NCI-H526 treated with DMSO at 0.1 percent for 48 hours (cell line): ENCODE measurements at regions not wholly inside any gene's neighbourhood (a gene's known extent, or its start where the extent isn't known, plus 50 kb on each side); places are given as distances from the start of the nearest gene placed in this dataset.
A peak's percentile ranks its signal among the peaks of the same experiment; 100 is the strongest.

Source experiments
- DNase-seq: peaks from one replicate; lab custom pipeline; 2025; lab: John Stamatoyannopoulos, UW

DNA sequence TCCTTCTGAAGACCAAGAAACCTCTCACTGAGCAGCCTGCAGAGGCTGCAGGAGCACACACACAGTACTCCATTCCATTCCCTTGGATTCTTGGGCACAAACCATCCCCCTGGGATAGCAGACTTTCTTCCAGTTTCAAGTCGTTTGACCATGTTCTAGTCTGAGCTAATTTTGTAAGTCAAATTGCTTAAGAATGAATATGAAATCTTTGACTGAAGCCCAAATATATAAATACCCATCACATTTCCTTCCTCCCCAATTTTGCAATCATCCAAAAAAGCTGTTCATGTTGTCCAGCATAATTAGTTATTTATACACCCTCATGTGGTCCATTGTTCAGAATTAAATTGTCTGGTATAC lies 231.2 kb upstream of the TPRG1 start:
- no peak for DNase-seq

DNA sequence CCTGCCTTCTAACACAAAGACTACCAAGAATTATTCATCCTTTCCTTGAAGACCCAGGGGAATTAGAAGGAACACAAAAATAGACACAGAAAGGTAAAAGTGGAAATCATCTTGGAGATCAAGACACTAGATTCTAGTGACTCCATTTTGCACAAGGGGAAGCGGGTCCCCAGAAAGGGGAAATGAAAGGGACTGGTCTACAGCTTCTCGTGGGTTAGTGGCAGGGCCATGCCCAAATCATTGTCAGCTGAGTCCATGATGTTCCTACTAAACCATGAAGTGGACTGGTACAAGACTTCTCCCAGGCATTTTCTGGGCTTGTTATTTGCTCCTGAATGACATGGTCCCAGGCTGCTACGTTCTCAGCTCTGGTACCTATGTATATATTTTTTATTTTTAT lies 230.7 kb upstream of the TPRG1 start:
- no peak for DNase-seq

DNA sequence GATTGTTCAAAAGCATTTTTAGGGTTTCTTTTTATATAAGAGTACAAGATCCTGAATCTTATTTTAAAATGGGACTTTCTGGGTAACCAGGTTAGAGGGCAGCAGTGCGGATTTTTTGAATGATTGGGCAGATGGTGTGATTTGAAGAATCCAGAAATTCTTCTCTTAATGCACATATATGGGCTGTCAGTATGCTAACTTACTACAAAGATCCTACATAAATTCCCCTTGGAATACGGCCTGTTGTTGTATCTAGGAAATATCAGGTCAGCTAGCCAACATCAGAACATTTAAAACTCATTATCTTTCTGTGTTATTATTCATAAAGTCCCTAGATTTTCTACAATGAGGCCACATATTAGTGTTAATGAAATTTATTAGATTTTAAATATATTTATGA lies 229.6 kb upstream of the TPRG1 start:
- DNase-seq: no peak

DNA sequence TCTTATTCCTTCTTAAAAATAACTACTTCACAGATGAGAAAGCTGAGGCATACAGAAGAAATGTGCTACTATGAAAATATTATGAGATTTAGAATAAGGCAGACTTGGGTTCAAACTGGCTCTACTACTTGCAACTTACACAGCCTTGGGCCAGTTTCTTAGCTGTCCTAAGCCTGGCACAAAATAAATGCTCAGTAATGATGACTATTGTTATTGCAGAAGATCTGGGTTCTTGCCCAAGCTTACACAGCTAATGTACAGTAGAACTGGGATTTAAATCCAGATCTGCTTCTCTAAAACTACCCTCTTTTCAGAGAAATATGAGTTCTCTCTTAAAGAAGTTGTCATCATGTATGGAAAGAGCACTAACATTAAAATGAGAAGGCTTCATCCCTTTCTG lies 228.2 kb upstream of the TPRG1 start:
- no peak for DNase-seq

DNA sequence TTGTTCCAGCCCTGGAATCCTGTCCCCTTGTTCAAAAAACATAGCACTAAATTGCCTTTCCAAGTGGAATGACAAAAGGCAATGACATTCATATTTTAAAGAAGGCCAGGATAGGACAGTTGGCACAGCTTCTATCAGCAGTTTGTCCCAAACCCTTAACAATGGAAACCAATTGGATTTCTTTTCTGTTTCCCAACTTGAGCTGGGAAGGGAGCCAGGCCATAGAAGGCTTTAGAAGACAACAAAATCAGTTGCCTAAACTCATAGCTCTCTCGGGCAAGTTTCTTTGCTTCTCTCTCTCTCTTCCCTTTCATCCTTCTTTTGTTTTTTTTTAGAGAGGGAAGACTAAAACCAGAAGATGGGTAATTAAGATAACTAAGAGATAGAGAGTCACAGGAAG lies 227.7 kb upstream of the TPRG1 start:
- DNase-seq: no peak

DNA sequence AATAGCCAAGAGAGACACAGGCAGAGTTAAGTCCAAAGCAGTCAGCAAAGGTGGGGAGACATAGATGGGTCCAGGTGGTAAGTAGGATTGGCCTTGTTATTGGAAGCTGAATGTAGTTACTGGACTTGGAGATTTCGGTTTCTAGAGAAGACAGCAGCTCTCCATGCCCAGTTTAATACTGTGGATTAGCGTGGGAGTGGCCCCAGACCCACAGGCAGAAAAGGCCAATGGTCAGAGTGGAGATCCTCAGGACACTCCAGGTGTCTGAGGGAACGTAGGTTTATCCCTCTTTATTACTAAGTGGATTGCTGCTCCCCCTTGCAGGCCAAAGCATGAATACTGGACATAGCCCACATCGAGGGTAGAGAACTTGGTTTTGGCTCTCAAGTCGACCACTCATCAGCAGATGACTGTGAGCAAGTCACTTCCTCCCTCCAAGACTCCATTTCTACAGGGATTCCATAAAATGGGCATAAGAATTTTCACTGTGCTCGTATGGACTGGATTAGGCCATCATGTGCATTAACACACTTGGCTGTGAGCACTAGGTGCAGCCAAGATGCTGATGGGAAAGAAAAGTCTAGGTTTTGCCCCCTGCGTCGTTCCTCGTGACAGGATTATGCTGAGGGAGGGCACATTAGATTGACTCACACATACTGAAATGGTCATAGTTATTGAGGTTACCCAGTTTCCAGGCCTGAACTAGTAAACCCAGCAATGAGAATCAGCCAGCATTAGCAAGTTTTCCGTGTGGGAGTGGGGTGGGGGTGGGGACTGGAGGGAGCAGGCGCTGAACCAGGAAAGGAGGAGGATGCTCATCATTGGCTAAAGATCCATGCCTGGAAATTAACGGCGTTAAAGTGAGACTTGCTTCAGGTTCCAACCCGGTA lies 225.2 kb upstream of the TPRG1 start:
- DNase-seq: no peak

DNA sequence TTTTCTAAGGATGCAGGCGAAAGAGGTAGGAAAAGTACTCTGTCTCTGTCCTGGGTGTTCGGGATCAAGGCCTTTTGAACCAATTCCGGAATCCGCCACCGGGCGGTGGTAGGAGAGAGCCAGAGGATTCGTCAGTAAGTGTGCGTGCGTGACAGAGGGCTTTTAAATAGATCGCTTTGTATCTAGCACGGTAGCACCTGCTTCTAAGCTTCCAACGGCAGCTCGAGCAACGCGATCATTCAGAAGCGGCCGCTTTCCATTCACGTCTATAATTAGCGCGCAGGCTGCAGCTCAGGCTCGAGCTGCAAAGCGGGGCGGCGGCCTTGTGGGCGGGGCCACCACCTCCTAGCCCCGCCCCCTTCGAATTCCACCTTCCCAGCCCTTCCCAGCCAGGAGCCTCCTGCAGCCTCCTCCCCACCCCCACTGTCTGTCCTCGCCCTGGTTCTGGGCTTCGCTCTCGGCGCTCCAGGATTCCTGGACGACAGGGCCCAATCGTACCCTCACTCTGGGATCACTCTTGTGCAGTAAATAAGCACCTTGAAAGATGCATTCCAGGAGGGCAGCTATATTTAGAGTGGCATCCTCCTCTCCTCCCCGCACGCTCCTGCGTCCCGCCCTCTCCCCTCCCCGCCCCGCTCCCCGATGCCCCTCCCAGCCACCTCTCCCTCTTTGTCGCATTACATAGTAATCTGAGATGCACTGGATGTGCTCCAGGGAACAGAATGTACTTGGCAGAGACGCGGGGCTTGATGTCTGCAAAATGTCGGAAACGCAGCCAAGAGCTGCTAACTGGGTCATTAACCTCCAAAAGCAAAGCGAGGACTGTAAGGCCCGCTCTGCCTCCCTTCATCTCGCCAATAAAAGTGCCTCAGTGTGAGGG lies 224.1 kb upstream of the TPRG1 start:
- peak; percentile 85 for DNase-seq

DNA sequence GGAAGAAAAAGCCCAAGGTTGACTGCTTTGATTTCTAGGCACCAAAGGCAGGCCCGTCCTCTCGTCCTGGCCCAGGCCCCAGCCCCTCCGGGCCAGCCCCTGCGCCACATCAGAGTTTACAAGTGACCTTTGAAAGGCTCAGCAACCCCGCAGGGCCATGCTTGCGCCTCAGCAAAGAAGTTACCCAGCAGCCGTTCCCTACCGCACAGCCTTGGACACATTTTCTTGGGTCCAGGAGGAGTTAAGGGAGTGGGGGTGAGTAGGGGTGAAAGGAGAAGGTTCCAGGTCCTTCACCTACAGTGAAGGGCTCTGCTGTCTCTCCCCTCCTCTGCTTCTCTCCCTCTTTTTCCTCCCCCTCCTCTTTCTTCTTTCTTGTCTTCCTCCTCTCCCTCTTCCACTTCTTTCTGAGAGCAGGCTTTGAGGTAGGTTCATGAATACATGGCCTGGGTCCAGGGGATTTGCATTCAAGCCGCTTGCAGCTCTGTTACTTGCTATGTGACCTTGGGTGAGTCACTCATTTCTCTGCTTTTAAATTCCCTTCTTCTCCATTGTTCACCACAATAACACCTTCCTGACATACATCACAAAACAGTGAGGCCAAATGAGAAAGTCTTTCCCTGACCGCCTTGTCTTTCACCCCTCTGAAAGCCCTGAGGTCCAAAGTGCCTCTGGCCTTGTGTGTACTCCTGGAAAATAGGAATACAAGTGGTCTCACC lies 223.3 kb upstream of the TPRG1 start:
- no peak for DNase-seq

DNA sequence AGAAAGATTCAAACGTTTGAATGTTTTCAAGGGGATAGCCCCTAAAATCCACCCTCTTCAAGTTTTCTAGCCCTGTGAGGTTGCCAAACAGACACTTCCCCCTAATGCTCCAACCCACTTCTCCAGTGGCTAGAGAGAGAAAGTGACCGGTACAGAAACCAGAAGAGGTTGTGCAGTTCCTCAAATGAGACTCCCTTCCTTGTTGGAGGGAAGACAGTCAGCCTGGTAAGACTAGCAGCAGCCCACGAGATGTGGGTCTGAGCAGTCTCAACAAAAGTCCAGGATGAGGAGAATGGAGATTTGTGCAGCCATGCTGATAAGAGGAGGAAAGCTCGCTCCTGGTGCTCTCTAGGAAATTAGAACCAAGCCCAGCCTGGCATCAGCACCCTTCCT lies 222.8 kb upstream of the TPRG1 start:
- DNase-seq: no peak

DNA sequence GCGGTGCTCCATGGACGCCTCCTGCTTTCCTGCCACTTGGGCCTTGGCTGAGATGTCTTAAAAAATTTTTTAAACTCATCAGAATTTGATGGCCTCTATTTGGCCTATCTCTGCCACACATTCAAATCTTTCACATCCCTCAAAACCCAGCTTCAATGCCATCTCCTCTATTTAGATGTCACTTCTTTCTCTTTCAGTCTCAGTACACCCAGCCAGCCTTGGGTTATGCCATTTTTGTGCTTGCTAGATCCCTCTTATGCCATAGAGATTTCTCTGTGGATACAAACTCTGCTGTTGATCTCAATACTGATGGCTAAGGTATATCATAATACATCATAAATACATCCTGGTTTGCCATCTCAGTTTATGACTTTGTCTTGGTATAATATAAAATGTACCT lies 222.3 kb upstream of the TPRG1 start:
- DNase-seq: no peak

DNA sequence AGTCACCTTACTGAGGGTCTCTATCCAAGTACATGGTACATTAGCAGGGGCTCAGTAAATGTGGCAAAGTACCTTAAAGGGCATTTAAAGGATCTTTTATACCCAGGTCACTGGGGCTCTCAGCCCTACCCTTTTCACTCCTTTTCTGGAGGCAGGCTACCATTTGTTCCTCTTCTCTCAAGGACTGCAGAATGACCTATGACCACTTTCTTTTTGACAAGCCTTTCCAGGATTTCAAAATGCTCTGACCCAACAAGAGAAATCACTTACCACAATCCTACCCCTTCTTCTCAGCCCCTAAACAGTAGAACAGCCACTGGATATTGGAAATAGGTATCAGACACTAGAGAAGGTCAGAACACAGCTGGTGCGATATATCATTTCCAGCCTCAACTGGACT lies 221.8 kb upstream of the TPRG1 start:
- no peak for DNase-seq

DNA sequence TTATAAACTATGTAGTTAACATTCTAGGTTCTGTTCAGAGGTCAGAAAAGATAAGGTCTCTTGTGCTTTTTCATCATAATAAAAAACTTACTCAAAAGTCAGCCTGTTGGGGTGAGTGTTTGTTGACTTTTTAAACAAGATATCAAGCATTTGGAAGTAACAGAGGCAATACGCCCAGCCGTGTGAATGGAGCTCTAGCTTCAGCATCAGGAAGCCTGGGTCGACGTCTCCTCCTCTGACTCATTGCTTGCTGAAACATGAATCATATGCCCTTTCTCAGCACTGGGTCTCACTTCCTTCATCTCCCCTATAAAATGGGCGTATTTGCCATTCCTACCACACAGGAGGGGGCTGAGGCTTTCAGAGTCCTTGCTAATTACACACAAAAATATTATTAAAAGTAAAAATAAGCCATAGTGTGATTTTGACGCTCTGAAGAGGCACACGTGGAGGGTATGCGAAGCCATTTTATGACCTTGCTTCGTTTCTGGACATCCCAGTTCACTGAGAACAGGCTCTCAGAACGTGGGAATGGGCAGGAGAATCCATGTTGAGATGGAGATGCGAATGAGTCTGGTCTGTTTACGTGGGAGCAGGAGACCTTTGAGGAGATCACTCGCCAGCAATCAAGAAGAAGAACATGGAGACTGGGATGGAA lies 220.8 kb upstream of the TPRG1 start:
- no peak for DNase-seq

DNA sequence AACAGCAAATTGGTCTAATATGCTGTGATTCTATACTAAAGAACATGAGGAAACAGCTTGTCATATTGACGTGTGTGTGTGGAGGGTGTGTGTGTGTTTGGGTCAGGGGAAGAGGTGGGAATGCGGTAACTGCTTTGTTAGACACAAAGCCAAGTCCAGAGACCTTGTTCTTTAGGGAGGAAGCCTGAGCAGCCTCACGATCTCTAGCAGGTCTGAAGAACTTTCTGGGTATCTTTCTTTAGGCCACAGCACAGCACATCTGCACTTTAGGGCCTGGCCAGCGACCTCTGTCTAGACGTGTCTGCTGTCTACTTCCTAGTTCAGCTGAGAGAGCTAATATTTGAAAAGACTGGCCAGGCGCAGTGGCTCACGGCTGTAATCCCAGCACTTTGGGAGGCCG lies 220.0 kb upstream of the TPRG1 start:
- DNase-seq: no peak

DNA sequence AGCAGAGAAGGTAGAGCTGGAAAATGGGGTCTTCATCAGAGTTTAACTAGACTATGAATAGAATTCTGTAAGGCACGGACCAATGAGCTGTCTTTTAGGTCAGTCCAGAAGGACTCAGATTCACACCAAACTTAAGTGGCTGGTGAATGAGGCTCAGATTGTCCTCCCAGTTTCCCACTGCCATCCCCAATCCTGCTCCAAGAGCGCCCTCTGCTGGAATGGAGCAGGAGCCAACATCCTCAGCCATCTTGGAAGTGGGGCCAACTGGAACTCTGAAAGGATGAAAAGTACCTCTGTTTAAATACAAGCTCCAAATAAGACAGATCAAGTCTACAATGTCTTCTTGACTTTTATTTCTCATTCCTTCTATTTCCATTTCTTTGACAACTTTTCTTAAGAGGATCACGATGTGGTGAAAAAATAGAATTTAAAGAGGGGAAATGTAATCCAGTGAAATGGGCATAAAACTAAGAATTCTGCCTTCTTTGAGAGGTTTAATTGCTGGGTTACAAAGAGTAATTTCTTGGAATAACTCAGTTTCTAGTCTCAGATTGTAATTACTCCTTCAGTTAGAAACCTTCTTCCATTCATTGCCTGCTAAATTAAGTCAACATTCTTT lies 217.1 kb upstream of the TPRG1 start:
- peak; percentile 42 for DNase-seq

DNA sequence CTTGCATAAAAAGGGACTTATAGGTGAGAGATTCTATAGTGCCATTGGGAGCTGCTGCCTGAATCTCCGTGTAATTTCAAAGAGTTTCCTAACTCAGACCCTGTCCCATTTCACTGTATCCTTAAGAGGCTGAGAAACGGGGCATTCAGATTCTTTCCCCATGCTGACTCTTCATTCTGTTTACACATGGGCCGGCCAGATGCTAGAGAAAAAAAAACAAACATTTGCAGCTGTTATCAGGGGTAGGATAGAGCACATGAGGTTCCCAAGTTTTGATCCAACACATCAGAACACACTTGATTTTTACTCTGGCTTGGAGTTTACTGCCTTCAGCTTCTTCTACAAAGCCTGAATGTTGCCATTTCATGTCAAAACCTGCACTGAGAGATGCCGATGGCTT lies 215.9 kb upstream of the TPRG1 start:
- no peak for DNase-seq

DNA sequence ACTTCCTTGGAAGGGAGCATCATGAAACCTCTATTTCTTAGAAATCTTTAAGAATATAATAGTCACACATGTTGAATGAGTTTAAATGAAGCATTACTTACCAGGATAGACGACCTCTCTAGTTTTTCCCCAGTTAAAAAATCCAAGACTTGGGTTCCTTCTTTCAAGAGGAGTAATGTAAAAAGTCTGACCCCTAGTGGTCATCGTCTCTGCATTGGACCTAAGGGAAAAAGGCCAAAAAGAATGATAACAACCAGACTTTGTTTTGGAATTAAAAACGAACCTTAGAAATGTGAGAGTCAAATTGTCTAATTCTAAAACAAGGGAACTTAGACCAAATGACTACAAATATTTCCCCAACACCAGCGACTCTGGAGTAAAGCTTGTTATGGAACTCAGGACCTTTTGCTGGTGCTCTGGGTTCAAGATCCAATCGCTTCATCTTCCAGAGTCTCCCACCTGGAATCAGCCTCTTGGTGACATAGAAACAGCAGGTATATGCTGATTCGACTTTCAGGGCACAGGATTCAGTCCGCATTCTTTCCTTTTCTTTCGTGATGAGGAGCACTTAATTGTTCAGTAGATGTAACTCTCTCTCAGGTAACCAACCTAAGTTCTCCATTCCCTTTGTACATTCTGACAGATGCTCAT lies 214.8 kb upstream of the TPRG1 start:
- DNase-seq: no peak

DNA sequence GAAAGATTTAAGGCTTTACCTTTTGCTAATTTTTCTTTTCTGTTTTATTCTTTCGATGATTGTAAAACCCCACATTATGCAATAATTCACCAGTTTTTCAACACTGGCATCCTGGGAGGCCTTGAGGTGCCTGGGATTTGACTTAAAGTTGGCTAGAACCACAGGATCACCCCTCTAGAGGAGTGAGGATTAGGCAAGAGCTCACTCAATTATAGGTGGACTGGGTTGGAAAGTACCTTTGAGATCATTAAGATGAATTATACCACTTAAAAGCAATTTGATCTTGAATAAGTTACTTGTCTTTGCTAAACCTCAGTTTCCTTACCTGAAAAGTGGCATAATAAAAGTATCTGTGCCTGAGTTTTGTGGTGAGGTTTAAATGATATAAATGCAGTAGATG lies 212.8 kb upstream of the TPRG1 start:
- DNase-seq: no peak

DNA sequence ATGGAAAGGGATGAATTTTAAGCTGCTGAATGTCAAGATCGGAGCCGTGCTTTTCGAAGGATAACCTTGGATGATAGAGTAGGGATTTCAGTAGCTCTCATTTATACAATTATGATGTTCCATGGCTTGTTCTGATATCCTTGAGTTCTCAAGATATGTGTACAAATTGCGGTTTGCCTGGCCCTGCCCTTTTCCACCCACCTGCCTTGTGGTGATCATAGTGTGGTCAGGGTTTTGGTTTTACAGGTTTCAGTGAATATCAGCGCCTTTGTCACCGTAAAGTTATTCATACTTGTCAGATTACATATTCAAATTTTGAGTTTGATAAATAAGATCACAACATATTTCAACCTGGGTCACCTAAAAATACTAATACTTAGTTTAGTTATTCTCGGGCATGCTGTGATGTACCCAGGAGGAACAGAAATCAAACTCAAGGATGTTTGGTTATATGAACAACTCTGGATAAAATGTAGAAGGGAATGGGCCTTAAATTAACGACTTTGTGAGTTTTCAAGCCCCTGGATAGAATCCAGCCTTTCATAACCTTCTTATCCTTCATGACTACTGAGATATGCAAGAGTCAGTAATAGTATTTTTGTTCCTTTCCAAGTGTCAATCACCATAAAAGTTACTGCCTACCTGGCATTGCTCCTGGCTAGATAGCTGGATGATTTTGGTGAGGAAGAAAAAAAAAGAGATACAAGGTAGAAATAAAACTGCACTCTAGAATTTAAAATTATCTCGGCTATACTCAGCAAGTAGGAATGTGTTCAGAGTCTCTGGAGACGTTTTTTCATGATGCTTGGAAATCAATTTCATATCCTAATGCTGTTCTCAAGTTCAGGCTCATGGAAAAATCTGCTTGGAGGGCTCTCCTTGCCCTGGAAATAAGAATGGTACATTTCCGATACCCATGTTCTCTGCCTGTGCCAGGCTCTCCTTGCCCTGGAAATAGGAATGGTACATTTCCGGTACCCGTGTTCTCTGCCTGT lies 209.2 kb upstream of the TPRG1 start:
- no peak for DNase-seq

DNA sequence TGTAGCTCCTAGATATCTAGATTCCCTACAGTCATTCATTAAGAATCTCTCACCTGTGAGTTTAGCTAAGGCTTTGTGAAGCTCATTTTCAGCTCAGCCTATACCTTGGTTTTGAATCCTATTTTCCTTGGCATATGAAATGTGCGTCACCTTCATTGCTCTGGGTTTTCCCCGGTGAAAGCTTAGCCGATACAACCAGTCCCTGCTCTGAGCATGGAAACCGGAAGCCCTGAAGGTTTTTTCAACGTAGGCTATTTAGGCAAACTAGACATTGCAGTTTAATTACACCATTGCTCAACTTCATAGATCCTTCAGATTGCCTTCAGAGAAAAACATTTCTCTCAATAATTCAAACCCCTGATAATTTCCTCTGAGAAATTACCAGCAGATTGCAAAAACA lies 206.8 kb upstream of the TPRG1 start:
- DNase-seq: no peak

DNA sequence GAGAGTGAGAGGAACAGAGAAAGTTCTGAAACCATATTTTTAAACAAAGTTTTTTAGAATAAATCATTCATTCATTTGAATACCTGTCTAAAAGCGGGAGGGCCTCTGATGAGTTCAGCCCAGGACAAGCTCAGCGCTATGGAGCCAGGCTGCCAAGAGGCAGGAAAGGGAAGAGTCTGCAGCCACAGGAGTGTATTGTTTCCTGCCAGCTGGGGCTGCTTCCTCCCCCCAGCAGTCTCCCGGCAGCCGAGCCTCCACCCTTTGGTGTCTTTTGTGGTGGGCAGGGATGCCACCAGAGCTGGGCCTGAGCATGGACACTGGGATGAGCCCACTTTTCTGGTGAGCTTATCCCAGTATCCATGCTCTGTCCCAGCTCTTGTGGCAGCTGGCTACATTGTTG lies 199.5 kb upstream of the TPRG1 start:
- DNase-seq: no peak
